GM12891 (cell line): ENCODE measurements at regions not wholly inside any gene's neighbourhood (a gene's known extent, or its start where the extent isn't known, plus 50 kb on each side); places are given as distances from the start of the nearest gene placed in this dataset.

Source experiments
- DNase-seq: peaks from one replicate; pipeline ENCODE4 v3.0.0; 2011; ENCODE audit warnings: low spot score; ENCODE audit not compliant: insufficient read length
- FAIRE-seq: peaks from 2 replicates; lab custom pipeline; 2011; peaks lifted over from hg19 to GRCh38; lab: Jason Lieb, UNC
- PAX5 ChIP-seq: IDR thresholded peaks from 2 replicates; pipeline ENCODE4 v1.6.1; 2011; ENCODE audit warnings: low read length, moderate library complexity, mild to moderate bottlenecking; ENCODE audit not compliant: insufficient read depth, severe bottlenecking
- POLR2A ChIP-seq: IDR thresholded peaks from 2 replicates; pipeline ENCODE4 v1.6.1; 2011; ENCODE audit warnings: low read depth, low read length, control low read depth
- POLR2AphosphoS5 ChIP-seq: IDR thresholded peaks from 2 replicates; pipeline ENCODE4 v1.6.1; 2011; ENCODE audit warnings: low read depth, low read length, control low read depth
- POU2F2 ChIP-seq: IDR thresholded peaks from 2 replicates; pipeline ENCODE4 v1.6.1; 2011; ENCODE audit warnings: low read depth, mild to moderate bottlenecking, control low read depth, low read length, moderate library complexity
- SPI1 ChIP-seq: IDR thresholded peaks from 2 replicates; pipeline ENCODE4 v1.6.1; 2011; ENCODE audit warnings: low read depth, low read length, control low read depth
- TAF1 ChIP-seq: IDR thresholded peaks from 2 replicates; pipeline ENCODE4 v1.6.1; 2011; ENCODE audit warnings: low read depth, low read length, control low read depth

DNA sequence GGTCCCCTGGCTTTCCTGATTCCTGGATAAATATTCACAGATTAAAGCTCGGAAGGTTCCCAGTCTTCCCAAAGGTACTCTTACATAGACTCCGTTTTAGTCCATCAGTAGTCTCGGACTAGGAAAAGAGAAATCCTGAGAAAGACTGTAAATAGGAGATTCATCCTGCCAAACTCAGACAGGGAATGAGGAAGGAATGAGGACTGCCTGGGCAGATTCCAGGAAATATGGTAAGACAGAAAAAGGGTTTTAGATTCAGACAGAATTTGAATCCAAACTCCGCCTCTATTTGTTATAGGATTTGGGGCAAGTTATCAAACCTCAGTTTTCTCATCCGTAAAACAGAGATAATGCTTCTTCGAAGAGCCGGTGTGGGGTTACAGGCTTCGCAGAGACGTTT is 77.8 kb upstream of the VGLL4 start:
- no peak for DNase-seq
- no peak for TF ChIP-seq POU2F2
- FAIRE-seq: no peak

DNA sequence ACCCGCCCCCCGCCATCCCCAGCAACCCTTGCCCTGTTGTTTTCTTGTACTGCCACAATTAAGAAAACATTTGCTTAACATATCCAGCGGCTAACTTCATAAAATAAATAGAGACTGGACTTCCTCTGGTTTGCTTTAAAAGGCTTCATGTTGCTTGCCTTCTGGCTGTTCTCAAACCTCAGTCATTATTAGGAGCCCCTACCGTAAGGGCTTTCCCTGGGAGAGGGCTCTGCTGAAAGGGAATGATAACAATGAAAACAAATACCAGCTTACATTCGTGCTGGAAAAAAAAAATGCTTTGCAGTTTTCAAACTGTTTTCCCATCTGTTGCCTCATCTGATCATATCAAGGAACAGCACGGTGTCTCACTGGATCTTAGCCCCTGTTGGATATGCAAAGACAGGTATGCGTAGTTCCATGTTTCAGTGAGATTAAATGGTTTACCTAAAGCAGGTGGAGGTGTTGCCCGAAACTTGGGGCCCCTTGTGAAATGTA is 77.2 kb upstream of the VGLL4 start:
- DNase-seq (no peak), FAIRE-seq (no peak)

DNA sequence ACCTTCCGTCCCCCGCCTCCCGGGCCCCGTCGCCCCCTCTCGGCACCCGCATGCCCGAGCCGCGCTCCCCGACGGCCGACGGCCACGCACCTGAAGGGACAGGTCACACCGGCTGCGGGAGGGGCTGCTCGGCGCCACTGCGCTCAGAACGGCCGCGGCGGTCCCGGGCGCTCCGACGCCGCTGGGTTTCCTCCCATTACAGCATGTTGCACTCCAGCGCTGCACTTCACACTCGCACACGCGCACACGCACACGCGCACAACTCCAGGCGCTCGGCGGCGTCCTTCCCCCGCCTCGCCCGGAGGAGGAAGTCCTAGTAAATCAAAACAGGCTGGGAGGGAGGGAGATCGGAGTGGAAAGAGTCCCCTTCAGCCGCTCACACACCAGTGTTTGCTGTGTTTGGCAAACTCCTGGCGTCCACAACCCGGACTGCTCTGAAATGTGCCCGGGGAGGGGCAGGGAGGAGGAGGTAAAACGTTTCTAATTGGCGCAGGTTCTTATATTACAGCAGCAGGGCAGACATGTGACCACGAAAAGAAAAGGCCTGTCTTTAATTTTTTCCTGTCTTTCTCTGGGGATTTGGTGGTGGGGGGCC is 76.7 kb upstream of the VGLL4 start:
- peak; percentile 31 for FAIRE-seq
- peak; percentile 30 for DNase-seq
- TF ChIP-seq SPI1 (no peak), TAF1 (no peak), POU2F2 (no peak), PAX5 (no peak), POLR2AphosphoS5 (no peak), POLR2A (no peak)

More for the DNA sequence above, 77.2 kb upstream of the VGLL4 start:
- TF ChIP-seq SPI1 (no peak), POLR2AphosphoS5 (no peak), POU2F2 (no peak), TAF1 (no peak), PAX5 (no peak), POLR2A (no peak)

DNA sequence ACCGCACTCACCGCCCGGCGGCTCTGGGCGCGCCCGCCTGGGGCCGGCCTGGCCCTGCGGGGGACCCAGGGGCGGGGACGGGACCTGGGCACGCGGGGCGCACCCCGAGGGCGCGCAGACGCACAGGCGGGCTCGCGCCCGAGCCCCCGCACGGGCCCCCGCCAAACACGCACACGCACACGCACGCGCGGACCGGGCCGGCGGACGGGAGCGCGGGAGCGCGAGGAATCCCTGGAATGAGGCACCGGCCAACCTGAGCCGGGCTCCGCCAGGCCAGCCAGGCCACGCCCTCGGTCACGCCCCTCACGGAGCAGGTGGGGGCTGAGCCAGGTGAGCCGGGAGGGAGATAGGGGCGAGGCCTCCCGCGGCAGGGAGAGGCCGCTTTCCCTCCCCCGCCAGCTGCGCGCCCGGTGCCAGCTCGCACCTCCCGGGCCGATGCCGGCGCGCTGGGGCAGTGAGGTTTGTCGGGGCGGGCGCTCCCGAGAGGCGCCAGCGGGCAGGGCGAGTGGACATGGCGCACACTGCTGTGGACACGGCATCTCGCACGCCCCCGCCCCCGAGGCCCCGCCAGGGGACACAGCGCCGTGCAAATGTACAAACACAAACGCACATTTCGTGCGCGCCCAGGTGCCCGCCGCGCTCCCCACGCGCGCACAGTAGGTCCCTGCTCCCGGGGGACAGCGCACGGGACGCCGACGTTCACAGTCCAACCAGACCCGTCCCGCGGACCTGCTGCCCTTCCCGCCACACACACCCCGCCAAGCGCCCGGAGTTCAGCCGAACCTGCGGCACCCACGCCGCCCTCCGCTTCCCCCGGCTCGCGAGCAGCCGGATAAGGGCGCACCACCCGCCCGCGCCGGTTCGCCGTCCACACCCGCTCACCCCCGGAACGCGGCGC is 75.9 kb upstream of the VGLL4 start:
- no peak for FAIRE-seq
- TF ChIP-seq POU2F2: no peak

DNA sequence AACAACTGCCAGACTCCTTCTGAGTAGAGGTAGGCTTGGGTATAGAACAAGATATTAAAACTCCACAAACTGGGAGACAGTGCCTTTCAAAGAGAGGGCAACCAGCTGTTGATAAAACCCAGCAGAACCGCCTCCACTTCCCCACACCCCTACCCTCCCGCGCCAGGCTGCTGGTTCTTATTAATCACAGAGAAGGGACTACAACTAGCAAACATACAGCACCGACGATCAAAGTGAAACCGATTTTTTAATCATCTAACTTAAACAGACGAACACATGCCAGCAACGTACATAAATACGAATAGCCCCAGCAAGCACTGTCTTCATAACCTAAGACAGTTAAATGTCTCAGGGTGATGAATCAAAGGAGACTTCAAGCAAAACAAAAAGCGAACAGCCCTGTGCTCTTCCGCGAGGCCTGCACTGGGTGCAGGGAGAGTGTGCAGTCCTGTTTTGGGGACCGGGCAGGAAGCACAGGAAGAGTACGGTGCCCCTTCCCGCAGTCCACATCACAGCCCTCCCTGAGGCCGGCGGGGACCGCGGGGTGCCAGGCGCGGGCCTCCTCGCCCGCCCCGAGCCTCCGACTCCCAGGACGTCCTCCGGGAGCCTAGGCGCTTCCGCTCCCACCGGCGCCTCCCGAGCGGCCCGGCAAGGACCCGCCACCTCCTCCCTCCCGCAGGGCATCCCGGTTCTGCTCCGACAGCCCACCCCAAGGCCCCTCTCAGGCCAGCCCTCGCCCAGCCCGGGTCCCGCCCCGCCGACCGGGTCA is 75.1 kb upstream of the VGLL4 start:
- DNase-seq (peak; percentile 32), FAIRE-seq (no peak)
- TF ChIP-seq POU2F2 (no peak), POLR2A (no peak)

More for the DNA sequence above, 75.9 kb upstream of the VGLL4 start:
- peak; percentile 59 for DNase-seq

DNA sequence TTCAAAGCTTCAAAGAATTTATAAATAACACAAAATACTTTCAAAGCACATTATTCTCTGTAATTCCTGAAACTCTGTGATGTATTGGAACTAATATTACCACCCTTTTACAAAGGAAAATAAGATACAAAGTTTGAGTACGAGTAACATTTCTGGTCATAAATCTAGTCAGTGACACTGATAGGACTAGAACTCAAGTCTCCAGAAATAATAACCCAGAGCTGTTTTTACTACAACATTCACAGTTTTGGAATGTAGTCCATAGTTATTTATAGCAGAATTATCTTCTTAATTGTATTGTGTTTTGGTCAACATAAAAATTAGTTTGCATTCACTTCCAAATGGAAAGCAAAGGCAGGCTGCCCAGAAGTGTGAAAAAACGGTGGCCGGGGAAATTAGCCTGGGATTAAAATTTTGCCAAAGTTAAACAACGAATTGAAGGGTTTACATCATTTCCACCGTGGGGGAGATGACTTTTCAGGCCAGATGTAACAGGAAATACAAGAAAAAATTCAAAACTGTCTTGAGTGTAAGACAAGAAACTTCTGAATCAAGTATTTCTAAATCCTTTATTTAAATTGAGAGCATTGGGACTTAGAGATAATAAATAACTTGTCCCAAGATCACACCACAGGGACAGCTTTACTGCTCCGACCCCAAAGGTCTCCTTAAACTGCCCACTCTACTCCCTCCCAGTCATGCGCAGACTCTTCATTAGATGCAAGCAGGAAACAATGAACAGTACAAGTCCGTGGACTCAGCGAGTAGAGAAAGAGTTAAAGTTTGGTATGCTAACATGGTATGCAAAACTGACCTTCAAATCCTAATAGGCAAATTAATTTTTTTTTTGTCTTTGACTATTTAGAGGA is 74.3 kb upstream of the VGLL4 start:
- TF ChIP-seq POU2F2 (no peak), POLR2AphosphoS5 (no peak), TAF1 (no peak), POLR2A (no peak), SPI1 (no peak), PAX5 (no peak)
- FAIRE-seq: peak; percentile 5
- no peak for DNase-seq

DNA sequence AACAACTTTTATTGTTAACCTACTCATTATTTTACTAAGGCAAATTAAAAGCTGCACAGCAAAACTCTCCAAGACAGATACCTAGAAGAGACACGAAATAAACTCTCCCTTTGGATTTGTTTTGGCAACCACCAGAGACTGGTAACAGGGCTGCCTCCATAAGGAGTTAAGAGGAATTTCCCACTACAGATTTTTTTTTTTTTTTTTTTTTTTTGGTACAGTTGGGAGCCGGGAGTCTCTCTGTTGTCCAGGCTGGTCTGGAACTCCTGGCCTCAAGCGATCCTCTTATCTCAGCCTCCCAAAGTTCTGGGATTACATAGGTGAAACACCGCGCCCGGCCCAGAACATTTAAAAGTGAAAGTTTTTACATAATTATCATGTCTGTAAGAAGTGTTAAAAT is 73.6 kb upstream of the VGLL4 start:
- FAIRE-seq (no peak), DNase-seq (no peak)
- TF ChIP-seq PAX5 (no peak), SPI1 (no peak), POLR2A (no peak), POLR2AphosphoS5 (no peak), TAF1 (no peak), POU2F2 (no peak)

DNA sequence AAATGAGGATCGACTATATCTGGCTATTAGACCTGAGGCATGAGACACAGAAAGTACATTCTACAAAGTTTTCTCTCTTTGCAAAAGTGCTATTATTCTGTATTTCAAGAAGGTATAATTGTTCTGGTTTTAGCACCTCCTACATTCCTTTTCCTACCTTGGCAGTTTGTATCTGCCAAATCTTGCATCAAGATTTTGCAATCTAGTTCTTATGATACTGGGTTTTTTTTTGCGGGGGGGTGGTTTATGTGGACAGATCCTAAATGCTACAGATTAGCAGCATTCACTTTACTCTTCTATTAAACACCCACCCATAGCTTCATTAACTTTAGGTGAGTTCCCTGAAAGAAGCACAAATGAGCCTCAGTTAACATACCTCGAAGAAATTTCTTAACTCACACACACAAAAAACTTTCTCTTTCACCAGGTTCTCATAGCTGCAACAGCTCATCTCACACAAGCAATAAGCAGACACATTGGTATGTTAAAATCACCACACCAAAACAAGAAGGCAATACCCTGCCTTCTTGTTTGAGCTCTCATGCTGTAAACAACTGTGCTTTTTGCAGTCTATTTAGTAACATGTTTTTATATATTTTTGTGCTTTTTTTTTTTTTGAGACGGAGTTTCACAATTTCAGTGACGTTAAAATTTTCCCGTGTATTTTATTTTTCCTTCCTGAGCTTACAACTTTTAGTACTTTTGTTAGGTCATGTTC is 73.0 kb upstream of the VGLL4 start:
- DNase-seq (no peak), FAIRE-seq (no peak)
- TF ChIP-seq POU2F2: no peak
- TF ChIP-seq POLR2AphosphoS5: no peak

DNA sequence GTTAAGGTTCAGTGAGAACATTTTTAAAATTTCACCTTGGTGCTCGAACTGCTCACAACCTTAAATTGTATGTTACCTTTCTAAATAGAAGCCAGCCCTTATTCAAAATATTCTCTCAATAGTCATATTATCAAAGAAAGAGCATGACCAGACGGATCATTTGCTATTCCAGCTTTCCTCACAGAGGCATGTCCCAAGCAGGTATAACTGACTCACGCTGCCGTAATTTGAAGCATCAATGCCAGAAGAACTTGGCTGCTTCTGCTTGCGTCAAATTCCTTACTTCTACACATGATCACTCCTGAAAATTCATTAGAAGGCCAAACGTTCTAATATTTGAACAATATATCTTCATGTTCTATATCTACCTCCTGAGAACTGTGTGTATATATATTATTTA is 69.5 kb upstream of the VGLL4 start:
- no peak for TF ChIP-seq POLR2AphosphoS5
- TF ChIP-seq PAX5: no peak
- no peak for TF ChIP-seq TAF1
- TF ChIP-seq POLR2A: no peak
- no peak for TF ChIP-seq POU2F2
- no peak for TF ChIP-seq SPI1

More for the DNA sequence above, 69.5 kb upstream of the VGLL4 start:
- DNase-seq: no peak
- FAIRE-seq: no peak
